Liver (tissue), 8 donors: ENCODE measurements at regions not wholly inside any gene's neighbourhood (a gene's known extent, or its start where the extent isn't known, plus 50 kb on each side); places are given as distances from the start of the nearest gene placed in this dataset.

Source experiments
- DNase-seq: peaks from one replicate; pipeline ENCODE4 v3.0.0-alpha.2; 2017; ENCODE audit warnings: low spot score
- H3K27ac ChIP-seq, 2 donors: one replicate each; pipeline ENCODE4 v1.7.0; 2013; ENCODE audit warnings: inconsistent platforms in 2 of 2, low read length in 2 of 2, control low read depth in 1 of 2, low read depth in 1 of 2, mild to moderate bottlenecking in 1 of 2
- H3K27me3 ChIP-seq, 4 donors: one replicate each; pipeline versions ENCODE4 v1.6.1 to v1.7.0; 2013; ENCODE audit warnings: low read length in 3 of 4, inconsistent platforms in 1 of 4, mild to moderate bottlenecking in 1 of 4, moderate library complexity in 1 of 4; ENCODE audit not compliant: control insufficient read depth in 4 of 4, insufficient read depth in 4 of 4
- H3K36me3 ChIP-seq, 4 donors: one replicate each; pipeline versions ENCODE4 v1.6.1 to v1.7.0; 2013; ENCODE audit warnings: low read length in 3 of 4, mild to moderate bottlenecking in 3 of 4, low read depth in 1 of 4, moderate library complexity in 1 of 4; ENCODE audit not compliant: control insufficient read depth in 4 of 4, insufficient read depth in 3 of 4
- H3K4me1 ChIP-seq, 4 donors: one replicate each; pipeline versions ENCODE4 v1.6.1 to v1.7.0; 2013; ENCODE audit warnings: low read length in 3 of 4, mild to moderate bottlenecking in 3 of 4, moderate library complexity in 1 of 4; ENCODE audit not compliant: control insufficient read depth in 4 of 4, insufficient read depth in 4 of 4
- H3K4me3 ChIP-seq, 3 donors: one replicate each; pipeline versions ENCODE4 v1.6.1 to v1.7.0; 2013; ENCODE audit warnings: low read length in 3 of 3, control low read depth in 1 of 3, low read depth in 1 of 3, mild to moderate bottlenecking in 1 of 3
- H3K9ac ChIP-seq, 2 donors: one replicate each; pipeline ENCODE4 v1.7.0; 2013; ENCODE audit warnings: low read length in 2 of 2, mild to moderate bottlenecking in 2 of 2, moderate library complexity in 2 of 2, control low read depth in 1 of 2, low read depth in 1 of 2
- H3K9me3 ChIP-seq, 4 donors: one replicate each; pipeline versions ENCODE4 v1.6.1 to v1.7.0; 2013; ENCODE audit warnings: low read length in 3 of 4; ENCODE audit not compliant: control insufficient read depth in 4 of 4
- ATF3 ChIP-seq: IDR thresholded peaks from 2 replicates; pipeline ENCODE4 v1.6.1; 2016; ENCODE audit warnings: antibody characterized with exemption
- EGR1 ChIP-seq, 2 donors: IDR thresholded peaks; 2 replicates each; pipeline ENCODE4 v1.6.1; 2016 to 2018; ENCODE audit warnings: antibody characterized with exemption in 2 of 2, low read depth in 2 of 2
- FOXA1 ChIP-seq: IDR thresholded peaks from 2 replicates; pipeline ENCODE4 v1.6.1; 2016; ENCODE audit warnings: antibody characterized with exemption
- FOXA2 ChIP-seq: IDR thresholded peaks from 2 replicates; pipeline ENCODE4 v1.6.1; 2016; ENCODE audit warnings: antibody characterized with exemption
- GABPA ChIP-seq, 2 donors: IDR thresholded peaks in 1 of 2; conservative IDR thresholded peaks in 1 of 2; 2 replicates each; pipeline ENCODE4 v1.6.1; 2016; ENCODE audit warnings: antibody characterized with exemption in 2 of 2, mild to moderate bottlenecking in 1 of 2, moderate library complexity in 1 of 2
- HNF4A ChIP-seq, 2 donors: conservative IDR thresholded peaks; 2 replicates each; pipeline ENCODE4 v1.6.1; 2016; ENCODE audit warnings: antibody characterized with exemption in 2 of 2, mild to moderate bottlenecking in 2 of 2
- HNF4G ChIP-seq: IDR thresholded peaks from 2 replicates; pipeline ENCODE4 v1.6.1; 2016; ENCODE audit warnings: antibody characterized with exemption
- JUND ChIP-seq, 2 donors: IDR thresholded peaks; 2 replicates each; pipeline ENCODE4 v1.6.1; 2016; ENCODE audit warnings: antibody characterized with exemption in 2 of 2
- NR2F2 ChIP-seq: IDR thresholded peaks from 2 replicates; pipeline ENCODE4 v1.6.1; 2016; ENCODE audit warnings: antibody characterized with exemption
- RAD21 ChIP-seq, 2 donors: IDR thresholded peaks; 2 replicates each; pipeline ENCODE4 v1.6.1; 2016; ENCODE audit warnings: antibody characterized with exemption in 2 of 2, mild to moderate bottlenecking in 2 of 2
- RXRA ChIP-seq, 2 donors: IDR thresholded peaks; 2 replicates each; pipeline ENCODE4 v1.6.1; 2017 to 2018; ENCODE audit warnings: antibody characterized with exemption in 2 of 2, mild to moderate bottlenecking in 1 of 2
- SP1 ChIP-seq: IDR thresholded peaks from 2 replicates; pipeline ENCODE4 v1.6.1; 2018; ENCODE audit warnings: antibody characterized with exemption, mild to moderate bottlenecking
- TAF1 ChIP-seq: conservative IDR thresholded peaks from 2 replicates; pipeline ENCODE4 v1.6.1; 2016; ENCODE audit warnings: antibody characterized with exemption, mild to moderate bottlenecking
- YY1 ChIP-seq: IDR thresholded peaks from 2 replicates; pipeline ENCODE4 v1.6.1; 2016; ENCODE audit warnings: antibody characterized with exemption, mild to moderate bottlenecking
- WGBS: extraction: QIAGEN DNeasy Blood & Tissue Kit; methylation state at CpG from one replicate; pipeline ENCODE4 v1.1.7; 2013; 5-methylcytosine and 5-hydroxymethylcytosine counted together
- TF ChIP-seq, protein P1 (sequence below): IDR thresholded peaks from 2 replicates; pipeline ENCODE4 v1.6.1; 2016; ENCODE audit warnings: antibody characterized with exemption, mild to moderate bottlenecking
- TF ChIP-seq, protein P2 (sequence below): IDR thresholded peaks from 2 replicates; pipeline ENCODE4 v1.6.1; 2016; ENCODE audit warnings: antibody characterized with exemption
- TF ChIP-seq, protein P3 (sequence below): fragments of 150-350 bp; IDR thresholded peaks from 2 replicates; pipeline ENCODE4 v1.5.1; 2017; ENCODE audit warnings: improper control_type of control experiment, low read depth, low read length; ENCODE audit not compliant: missing input control
- TF ChIP-seq, protein P4 (sequence below): IDR thresholded peaks from 2 replicates; pipeline ENCODE4 v1.6.1; 2016; ENCODE audit warnings: antibody characterized with exemption
- donor health status: healthy.
- donor health status: healthy.
- donor health status: healthy.
- donor health status: healthy.
- donor health status: healthy.

DNA sequence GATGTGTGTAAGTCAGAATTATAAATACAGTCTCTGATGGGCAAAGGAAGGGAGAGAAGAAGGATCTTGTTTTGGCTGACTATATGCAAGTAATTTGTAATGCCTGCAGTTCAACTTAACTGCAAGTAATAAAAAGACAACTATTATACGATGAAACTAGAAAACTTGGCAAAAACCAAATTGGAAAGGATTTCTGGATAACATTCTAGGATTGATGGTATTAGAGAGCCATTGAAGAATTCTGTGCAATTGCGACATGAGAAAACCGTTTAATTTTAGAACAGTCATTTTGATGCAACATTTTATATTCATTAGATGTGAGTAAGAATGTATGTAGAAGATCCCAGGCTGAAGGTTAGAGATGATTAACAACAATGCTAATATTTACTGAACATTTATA lies 1334.1 kb downstream of the EFNB2 start:
- 77% methylated on average over 3 of the region's 3 CpGs for WGBS
- no peak overlapping the region for H3K9ac ChIP-seq
- H3K9me3 ChIP-seq, result no peaks in the 10 kb centered on the region
- no peak for DNase-seq
- TF ChIP-seq HNF4A (conservative IDR thresholded peaks at IDR 0.05) (no peak), JUND (IDR thresholded peaks at IDR 0.05) (no peak), EGR1 (IDR thresholded peaks at IDR 0.05; ENCODE audit: low read depth in 2 of 2) (no peak), HNF4G (no peak), RAD21 (IDR thresholded peaks at IDR 0.05) (no peak), NR2F2 (no peak), RXRA (IDR thresholded peaks at IDR 0.05) (no peak), ATF3 (no peak), TAF1 (no peak), FOXA2 (no peak), FOXA1 (no peak), YY1 (no peak), GABPA (IDR thresholded peaks at IDR 0.05 in 1 of 2, conservative IDR thresholded peaks at IDR 0.05 in 1 of 2) (no peak), SP1 (no peak)
- TF ChIP-seq, protein P1, sequence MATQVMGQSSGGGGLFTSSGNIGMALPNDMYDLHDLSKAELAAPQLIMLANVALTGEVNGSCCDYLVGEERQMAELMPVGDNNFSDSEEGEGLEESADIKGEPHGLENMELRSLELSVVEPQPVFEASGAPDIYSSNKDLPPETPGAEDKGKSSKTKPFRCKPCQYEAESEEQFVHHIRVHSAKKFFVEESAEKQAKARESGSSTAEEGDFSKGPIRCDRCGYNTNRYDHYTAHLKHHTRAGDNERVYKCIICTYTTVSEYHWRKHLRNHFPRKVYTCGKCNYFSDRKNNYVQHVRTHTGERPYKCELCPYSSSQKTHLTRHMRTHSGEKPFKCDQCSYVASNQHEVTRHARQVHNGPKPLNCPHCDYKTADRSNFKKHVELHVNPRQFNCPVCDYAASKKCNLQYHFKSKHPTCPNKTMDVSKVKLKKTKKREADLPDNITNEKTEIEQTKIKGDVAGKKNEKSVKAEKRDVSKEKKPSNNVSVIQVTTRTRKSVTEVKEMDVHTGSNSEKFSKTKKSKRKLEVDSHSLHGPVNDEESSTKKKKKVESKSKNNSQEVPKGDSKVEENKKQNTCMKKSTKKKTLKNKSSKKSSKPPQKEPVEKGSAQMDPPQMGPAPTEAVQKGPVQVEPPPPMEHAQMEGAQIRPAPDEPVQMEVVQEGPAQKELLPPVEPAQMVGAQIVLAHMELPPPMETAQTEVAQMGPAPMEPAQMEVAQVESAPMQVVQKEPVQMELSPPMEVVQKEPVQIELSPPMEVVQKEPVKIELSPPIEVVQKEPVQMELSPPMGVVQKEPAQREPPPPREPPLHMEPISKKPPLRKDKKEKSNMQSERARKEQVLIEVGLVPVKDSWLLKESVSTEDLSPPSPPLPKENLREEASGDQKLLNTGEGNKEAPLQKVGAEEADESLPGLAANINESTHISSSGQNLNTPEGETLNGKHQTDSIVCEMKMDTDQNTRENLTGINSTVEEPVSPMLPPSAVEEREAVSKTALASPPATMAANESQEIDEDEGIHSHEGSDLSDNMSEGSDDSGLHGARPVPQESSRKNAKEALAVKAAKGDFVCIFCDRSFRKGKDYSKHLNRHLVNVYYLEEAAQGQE, result no peak
- TF ChIP-seq, protein P2, sequence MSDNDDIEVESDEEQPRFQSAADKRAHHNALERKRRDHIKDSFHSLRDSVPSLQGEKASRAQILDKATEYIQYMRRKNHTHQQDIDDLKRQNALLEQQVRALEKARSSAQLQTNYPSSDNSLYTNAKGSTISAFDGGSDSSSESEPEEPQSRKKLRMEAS, result no peak
- TF ChIP-seq, protein P3, sequence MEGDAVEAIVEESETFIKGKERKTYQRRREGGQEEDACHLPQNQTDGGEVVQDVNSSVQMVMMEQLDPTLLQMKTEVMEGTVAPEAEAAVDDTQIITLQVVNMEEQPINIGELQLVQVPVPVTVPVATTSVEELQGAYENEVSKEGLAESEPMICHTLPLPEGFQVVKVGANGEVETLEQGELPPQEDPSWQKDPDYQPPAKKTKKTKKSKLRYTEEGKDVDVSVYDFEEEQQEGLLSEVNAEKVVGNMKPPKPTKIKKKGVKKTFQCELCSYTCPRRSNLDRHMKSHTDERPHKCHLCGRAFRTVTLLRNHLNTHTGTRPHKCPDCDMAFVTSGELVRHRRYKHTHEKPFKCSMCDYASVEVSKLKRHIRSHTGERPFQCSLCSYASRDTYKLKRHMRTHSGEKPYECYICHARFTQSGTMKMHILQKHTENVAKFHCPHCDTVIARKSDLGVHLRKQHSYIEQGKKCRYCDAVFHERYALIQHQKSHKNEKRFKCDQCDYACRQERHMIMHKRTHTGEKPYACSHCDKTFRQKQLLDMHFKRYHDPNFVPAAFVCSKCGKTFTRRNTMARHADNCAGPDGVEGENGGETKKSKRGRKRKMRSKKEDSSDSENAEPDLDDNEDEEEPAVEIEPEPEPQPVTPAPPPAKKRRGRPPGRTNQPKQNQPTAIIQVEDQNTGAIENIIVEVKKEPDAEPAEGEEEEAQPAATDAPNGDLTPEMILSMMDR, result no peak
- TF ChIP-seq, protein P4, sequence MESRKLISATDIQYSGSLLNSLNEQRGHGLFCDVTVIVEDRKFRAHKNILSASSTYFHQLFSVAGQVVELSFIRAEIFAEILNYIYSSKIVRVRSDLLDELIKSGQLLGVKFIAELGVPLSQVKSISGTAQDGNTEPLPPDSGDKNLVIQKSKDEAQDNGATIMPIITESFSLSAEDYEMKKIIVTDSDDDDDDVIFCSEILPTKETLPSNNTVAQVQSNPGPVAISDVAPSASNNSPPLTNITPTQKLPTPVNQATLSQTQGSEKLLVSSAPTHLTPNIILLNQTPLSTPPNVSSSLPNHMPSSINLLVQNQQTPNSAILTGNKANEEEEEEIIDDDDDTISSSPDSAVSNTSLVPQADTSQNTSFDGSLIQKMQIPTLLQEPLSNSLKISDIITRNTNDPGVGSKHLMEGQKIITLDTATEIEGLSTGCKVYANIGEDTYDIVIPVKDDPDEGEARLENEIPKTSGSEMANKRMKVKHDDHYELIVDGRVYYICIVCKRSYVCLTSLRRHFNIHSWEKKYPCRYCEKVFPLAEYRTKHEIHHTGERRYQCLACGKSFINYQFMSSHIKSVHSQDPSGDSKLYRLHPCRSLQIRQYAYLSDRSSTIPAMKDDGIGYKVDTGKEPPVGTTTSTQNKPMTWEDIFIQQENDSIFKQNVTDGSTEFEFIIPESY, result no peak
- H3K36me3 ChIP-seq, result no peaks in the 10 kb centered on the region
- no peaks in the 10 kb centered on the region for H3K27me3 ChIP-seq
- no peak overlapping the region for H3K4me3 ChIP-seq
- no peaks in the 10 kb centered on the region for H3K4me1 ChIP-seq
- H3K27ac ChIP-seq, result no peak overlapping the region
